ENCODE measurements at regions not wholly inside any gene's neighbourhood (a gene's known extent, or its start where the extent isn't known, plus 50 kb on each side); places are given as distances from the start of the nearest gene placed in this dataset.

DNA sequence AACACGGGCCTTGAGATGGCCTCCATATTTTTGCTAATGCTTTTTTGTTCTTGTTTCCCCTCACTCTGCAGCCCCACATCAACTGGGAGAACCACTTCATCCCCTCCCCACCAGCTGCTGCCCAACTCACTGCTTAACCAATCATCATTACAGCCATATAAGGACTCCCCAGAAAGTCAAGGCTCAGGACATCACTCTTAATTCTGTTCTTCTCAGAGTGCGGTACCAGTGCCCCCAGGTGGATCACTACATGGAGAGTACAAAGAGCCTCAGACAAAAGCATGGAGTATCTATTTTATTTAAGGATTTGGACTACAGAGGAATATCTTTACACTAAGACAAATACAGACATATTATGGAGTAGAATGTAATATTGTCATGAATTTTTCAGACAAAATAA is 340.6 kb downstream of the PAX3 start:
- no peak for TF ChIP-seq TAF1 (IDR thresholded peaks at IDR 0.05; ENCODE audit: low read depth)
- no peak for TF ChIP-seq EGR1 (IDR thresholded peaks at IDR 0.05)
- TF ChIP-seq CREB1 (IDR thresholded peaks at IDR 0.05; ENCODE audit: low read depth), result no peak
- TF ChIP-seq YY1 (IDR thresholded peaks at IDR 0.05; ENCODE audit: low read depth), result no peak
- TF ChIP-seq, protein P1, sequence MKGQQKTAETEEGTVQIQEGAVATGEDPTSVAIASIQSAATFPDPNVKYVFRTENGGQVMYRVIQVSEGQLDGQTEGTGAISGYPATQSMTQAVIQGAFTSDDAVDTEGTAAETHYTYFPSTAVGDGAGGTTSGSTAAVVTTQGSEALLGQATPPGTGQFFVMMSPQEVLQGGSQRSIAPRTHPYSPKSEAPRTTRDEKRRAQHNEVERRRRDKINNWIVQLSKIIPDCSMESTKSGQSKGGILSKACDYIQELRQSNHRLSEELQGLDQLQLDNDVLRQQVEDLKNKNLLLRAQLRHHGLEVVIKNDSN (IDR thresholded peaks at IDR 0.05), result no peak
- TF ChIP-seq NFIC (IDR thresholded peaks at IDR 0.05), result no peak
- no peak for TF ChIP-seq TCF12 (IDR thresholded peaks at IDR 0.05; ENCODE audit: low read depth)
- no peak for TF ChIP-seq EP300 (IDR thresholded peaks at IDR 0.05; ENCODE audit: borderline replicate concordance)
- TF ChIP-seq FOXM1 (IDR thresholded peaks at IDR 0.05; ENCODE audit: borderline replicate concordance, low read depth), result no peak
- TF ChIP-seq CEBPB (IDR thresholded peaks at IDR 0.05), result no peak
- no peak for TF ChIP-seq TEAD4 (IDR thresholded peaks at IDR 0.05)
- TF ChIP-seq RAD21 (IDR thresholded peaks at IDR 0.05; ENCODE audit: low read depth), result no peak
- no peak for TF ChIP-seq ZBTB7A (IDR thresholded peaks at IDR 0.05; ENCODE audit: low read depth)
- TF ChIP-seq, protein P2, sequence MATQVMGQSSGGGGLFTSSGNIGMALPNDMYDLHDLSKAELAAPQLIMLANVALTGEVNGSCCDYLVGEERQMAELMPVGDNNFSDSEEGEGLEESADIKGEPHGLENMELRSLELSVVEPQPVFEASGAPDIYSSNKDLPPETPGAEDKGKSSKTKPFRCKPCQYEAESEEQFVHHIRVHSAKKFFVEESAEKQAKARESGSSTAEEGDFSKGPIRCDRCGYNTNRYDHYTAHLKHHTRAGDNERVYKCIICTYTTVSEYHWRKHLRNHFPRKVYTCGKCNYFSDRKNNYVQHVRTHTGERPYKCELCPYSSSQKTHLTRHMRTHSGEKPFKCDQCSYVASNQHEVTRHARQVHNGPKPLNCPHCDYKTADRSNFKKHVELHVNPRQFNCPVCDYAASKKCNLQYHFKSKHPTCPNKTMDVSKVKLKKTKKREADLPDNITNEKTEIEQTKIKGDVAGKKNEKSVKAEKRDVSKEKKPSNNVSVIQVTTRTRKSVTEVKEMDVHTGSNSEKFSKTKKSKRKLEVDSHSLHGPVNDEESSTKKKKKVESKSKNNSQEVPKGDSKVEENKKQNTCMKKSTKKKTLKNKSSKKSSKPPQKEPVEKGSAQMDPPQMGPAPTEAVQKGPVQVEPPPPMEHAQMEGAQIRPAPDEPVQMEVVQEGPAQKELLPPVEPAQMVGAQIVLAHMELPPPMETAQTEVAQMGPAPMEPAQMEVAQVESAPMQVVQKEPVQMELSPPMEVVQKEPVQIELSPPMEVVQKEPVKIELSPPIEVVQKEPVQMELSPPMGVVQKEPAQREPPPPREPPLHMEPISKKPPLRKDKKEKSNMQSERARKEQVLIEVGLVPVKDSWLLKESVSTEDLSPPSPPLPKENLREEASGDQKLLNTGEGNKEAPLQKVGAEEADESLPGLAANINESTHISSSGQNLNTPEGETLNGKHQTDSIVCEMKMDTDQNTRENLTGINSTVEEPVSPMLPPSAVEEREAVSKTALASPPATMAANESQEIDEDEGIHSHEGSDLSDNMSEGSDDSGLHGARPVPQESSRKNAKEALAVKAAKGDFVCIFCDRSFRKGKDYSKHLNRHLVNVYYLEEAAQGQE (IDR thresholded peaks at IDR 0.05; ENCODE audit: low read depth), result no peak
- TF ChIP-seq, protein P3, sequence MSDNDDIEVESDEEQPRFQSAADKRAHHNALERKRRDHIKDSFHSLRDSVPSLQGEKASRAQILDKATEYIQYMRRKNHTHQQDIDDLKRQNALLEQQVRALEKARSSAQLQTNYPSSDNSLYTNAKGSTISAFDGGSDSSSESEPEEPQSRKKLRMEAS (IDR thresholded peaks at IDR 0.05), result no peak

DNA sequence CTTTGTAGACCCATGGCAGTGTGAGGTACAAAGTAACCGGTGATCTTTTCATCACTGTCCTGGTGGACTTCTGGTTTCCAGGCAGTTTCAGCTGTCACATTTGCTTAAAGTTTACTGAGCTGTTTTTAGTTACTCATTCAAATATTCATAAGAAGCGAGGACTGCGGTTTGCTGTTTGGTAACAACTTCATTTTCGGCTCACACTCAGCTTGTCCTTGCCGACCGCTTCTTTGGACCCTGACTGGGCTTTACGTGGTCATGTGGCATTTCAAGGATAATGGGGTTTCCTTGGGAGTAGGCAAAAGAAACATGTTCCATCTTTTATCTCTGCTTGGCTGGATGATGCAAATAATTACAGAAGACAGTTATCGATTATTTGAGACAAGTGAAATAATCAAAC is 350.7 kb downstream of the PAX3 start:
- TF ChIP-seq YY1 (IDR thresholded peaks at IDR 0.05; ENCODE audit: low read depth) (no peak), NFIC (IDR thresholded peaks at IDR 0.05) (no peak), EP300 (IDR thresholded peaks at IDR 0.05; ENCODE audit: borderline replicate concordance) (no peak), TCF12 (IDR thresholded peaks at IDR 0.05; ENCODE audit: low read depth) (no peak), FOXM1 (IDR thresholded peaks at IDR 0.05; ENCODE audit: borderline replicate concordance, low read depth) (no peak), CREB1 (IDR thresholded peaks at IDR 0.05; ENCODE audit: low read depth) (no peak), EGR1 (IDR thresholded peaks at IDR 0.05) (no peak), RAD21 (IDR thresholded peaks at IDR 0.05; ENCODE audit: low read depth) (no peak)
- TF ChIP-seq, protein P3 (IDR thresholded peaks at IDR 0.05), result no peak
- TF ChIP-seq, protein P2 (IDR thresholded peaks at IDR 0.05; ENCODE audit: low read depth), result no peak
- TF ChIP-seq, protein P1 (IDR thresholded peaks at IDR 0.05), result no peak

DNA sequence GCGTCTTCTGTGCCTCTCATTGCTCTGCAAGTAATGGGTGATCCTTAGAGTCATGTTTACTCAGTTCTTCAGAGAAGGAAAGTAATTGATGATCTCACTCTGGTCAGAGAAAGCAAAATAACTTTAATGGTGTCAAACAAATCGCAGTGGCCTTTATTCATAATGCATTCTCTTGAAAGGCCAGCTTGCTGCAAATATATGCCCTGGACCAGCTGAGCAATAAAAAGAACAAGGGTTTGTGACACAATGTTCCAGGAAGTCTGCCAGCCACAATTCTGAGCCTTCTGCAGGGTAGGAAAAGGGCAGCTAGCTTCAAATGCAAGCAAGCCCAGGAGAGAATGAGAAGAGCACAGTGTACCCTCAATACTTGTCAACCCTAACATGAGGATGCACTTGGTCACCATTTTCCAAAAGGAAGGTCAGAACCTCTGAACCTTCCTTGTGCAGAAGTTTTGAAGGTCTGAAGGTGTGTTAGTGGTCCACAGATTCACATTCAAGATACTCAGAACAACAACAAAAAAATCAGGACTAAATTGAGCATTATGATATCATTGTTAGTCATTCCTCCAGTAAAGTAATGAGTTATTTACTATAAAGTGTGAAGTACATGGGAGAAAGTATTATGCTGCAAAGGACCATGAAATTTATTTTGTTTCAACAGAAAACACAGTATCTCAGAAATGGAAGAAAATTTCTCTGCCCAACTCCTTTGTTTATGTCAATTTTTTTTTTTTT is 355.6 kb downstream of the PAX3 start:
- TF ChIP-seq EP300 (IDR thresholded peaks at IDR 0.05; ENCODE audit: borderline replicate concordance) (no peak), CEBPB (IDR thresholded peaks at IDR 0.05) (no peak)

DNA sequence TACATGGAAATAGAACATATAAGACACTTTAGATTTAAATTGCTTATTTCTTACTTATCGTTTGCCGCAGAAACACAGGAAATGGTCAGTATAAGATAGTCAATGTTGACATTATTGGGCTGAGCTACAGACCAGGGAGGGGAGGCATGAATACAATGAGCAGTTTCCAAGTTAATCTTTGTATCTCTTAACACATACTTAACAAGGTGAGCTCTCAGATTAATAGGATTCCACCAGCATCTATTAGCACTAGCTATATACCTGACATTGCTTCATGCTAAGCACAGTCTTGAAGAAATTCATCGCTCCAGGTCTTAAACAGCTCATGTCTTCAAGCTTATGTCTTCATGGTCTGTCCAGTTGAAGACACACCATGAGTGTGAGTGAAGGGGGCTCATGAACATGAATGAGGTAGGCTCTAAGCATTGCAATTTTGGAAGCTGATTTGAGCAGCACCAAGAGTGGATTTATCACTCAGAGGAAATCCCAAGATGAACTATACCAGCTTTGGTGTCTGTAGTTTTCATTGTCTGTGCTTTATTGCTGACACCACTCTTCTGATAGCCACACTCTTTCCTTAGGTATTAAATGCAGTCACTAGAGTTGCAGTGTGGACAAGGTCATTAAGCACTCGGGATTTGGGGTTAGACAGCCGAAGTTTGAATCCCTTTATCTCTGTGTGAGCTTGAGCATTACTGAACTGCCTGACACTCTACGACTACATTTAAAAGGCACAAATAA is 359.3 kb upstream of the EPHA4 start:
- TF ChIP-seq, protein P2 (IDR thresholded peaks at IDR 0.05; ENCODE audit: low read depth), result no peak
- TF ChIP-seq TEAD4 (IDR thresholded peaks at IDR 0.05) (no peak), CEBPB (IDR thresholded peaks at IDR 0.05) (no peak), YY1 (IDR thresholded peaks at IDR 0.05; ENCODE audit: low read depth) (no peak), TAF1 (IDR thresholded peaks at IDR 0.05; ENCODE audit: low read depth) (no peak), EP300 (IDR thresholded peaks at IDR 0.05; ENCODE audit: borderline replicate concordance) (no peak), EGR1 (IDR thresholded peaks at IDR 0.05) (no peak), RAD21 (IDR thresholded peaks at IDR 0.05; ENCODE audit: low read depth) (no peak), CREB1 (IDR thresholded peaks at IDR 0.05; ENCODE audit: low read depth) (no peak), TCF12 (IDR thresholded peaks at IDR 0.05; ENCODE audit: low read depth) (no peak), ZBTB7A (IDR thresholded peaks at IDR 0.05; ENCODE audit: low read depth) (no peak), NFIC (IDR thresholded peaks at IDR 0.05) (no peak), FOXM1 (IDR thresholded peaks at IDR 0.05; ENCODE audit: borderline replicate concordance, low read depth) (no peak)
- TF ChIP-seq, protein P3 (IDR thresholded peaks at IDR 0.05), result no peak
- TF ChIP-seq, protein P1 (IDR thresholded peaks at IDR 0.05), result no peak

Data from Ishikawa (cell line).